Natural killer cell (primary cell): ENCODE measurements at regions not wholly inside any gene's neighbourhood (a gene's known extent, or its start where the extent isn't known, plus 50 kb on each side); places are given as distances from the start of the nearest gene placed in this dataset.

Experiments
- ATAC-seq, 3 donors: fragments of 150-1000 bp in 2 of 3; fragments of 200-7000 bp in 1 of 3; cut with Tn5 transposase; 1 replicate in 1 of 3; 2 replicates in 2 of 3; pipeline ENCODE4 v1.10.0; 2021; ENCODE audit warnings: mild to moderate bottlenecking in 2 of 3, moderate library complexity in 2 of 3
- DNase-seq, 2 donors: peaks; one replicate each; pipeline versions ENCODE4 v3.0.0 to v3.0.0-alpha.2; 2013 to 2021; ENCODE audit warnings: mixed read lengths in 1 of 2
- H3K27ac ChIP-seq: one replicate; pipeline ENCODE4 v1.5.1; 2013; ENCODE audit warnings: mild to moderate bottlenecking, low read length
- H3K27me3 ChIP-seq: one replicate; pipeline ENCODE4 v1.6.1; 2013; ENCODE audit warnings: low read length; ENCODE audit not compliant: control insufficient read depth, insufficient read depth
- H3K36me3 ChIP-seq: one replicate; pipeline ENCODE4 v1.6.1; 2013; ENCODE audit warnings: low read length; ENCODE audit not compliant: control insufficient read depth, insufficient read depth
- H3K4me1 ChIP-seq: one replicate; pipeline ENCODE4 v1.6.1; 2013; ENCODE audit warnings: low read length; ENCODE audit not compliant: control insufficient read depth, insufficient read depth
- H3K4me3 ChIP-seq: one replicate; pipeline ENCODE4 v1.5.1; 2013; ENCODE audit warnings: low read length
- H3K9me3 ChIP-seq: one replicate; pipeline ENCODE4 v1.6.1; 2013; ENCODE audit warnings: low read length; ENCODE audit not compliant: control insufficient read depth, insufficient read depth
- H3K27ac Mint-ChIP-seq, 2 donors: one replicate each; pipeline ENCODE4 v1.8.0; 2022; ENCODE audit warnings: mild to moderate bottlenecking in 2 of 2, mixed read lengths in 2 of 2, moderate library complexity in 1 of 2
- H3K27me3 Mint-ChIP-seq, 2 donors: one replicate each; pipeline ENCODE4 v1.8.0; 2022; ENCODE audit warnings: low read depth in 2 of 2, mixed read lengths in 2 of 2
- H3K36me3 Mint-ChIP-seq: one replicate; pipeline ENCODE4 v1.8.0; 2022; ENCODE audit warnings: mixed read lengths
- H3K4me1 Mint-ChIP-seq, 2 donors: one replicate each; pipeline ENCODE4 v1.8.0; 2022; ENCODE audit warnings: mixed read lengths in 2 of 2
- H3K4me3 Mint-ChIP-seq: one replicate; pipeline ENCODE4 v1.8.0; 2022; ENCODE audit warnings: mild to moderate bottlenecking, moderate library complexity, mixed read lengths
- H3K9me3 Mint-ChIP-seq, 2 donors: one replicate each; pipeline ENCODE4 v1.8.0; 2022; ENCODE audit warnings: mixed read lengths in 2 of 2
- WGBS: methylation state at CpG from one replicate; pipeline ENCODE4 v1.1.7; 2013; ENCODE audit warnings: missing lambda C conversion rate; ENCODE audit not compliant: insufficient coverage; 5-methylcytosine and 5-hydroxymethylcytosine counted together
- intact Hi-C: fragments of 100-400 bp; cut with micrococcal nuclease; formaldehyde crosslinking; loops from one replicate; pipeline ENCODE4 v1.14.2; 2022
- TF ChIP-seq, protein P1 (sequence below): fragments of 200-600 bp; IDR thresholded peaks from one replicate; pipeline ENCODE4 v1.8.0; 2022; ENCODE audit warnings: antibody characterized with exemption

DNA sequence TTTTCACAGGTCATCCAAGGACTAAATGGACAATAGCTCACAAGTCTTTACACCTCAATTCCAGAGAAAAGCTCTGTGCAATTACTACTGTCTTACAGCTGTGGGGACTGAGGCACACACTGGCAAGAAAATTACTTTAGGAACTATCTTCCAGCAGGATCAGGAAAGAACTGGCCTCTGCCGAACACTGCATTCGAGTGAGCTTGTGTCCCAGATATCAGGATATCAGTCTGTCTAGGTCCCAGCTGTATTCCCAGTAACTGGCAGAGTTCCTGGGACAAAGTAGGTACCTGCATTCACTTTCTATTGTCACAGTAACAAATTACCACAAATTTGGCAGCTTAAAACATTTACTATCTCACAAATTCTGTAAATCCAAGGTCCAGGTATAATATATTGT, 183.7 kb downstream of the IRS1 start:
- H3K9me3 Mint-ChIP-seq: peaks cover 0 to 2% of the 10 kb centered on the region in 2 donors
- no peaks in the 10 kb centered on the region for H3K4me1 Mint-ChIP-seq
- H3K36me3 ChIP-seq: no peaks in the 10 kb centered on the region
- peaks cover 0 to 9% of the 10 kb centered on the region in 2 donors for H3K27me3 Mint-ChIP-seq
- H3K27me3 ChIP-seq: no peaks in the 10 kb centered on the region
- 84% methylated on average over 2 of the region's 2 CpGs for WGBS
- no peaks in the 10 kb centered on the region for H3K4me1 ChIP-seq
- ATAC-seq: no peak
- TF ChIP-seq, protein P1, sequence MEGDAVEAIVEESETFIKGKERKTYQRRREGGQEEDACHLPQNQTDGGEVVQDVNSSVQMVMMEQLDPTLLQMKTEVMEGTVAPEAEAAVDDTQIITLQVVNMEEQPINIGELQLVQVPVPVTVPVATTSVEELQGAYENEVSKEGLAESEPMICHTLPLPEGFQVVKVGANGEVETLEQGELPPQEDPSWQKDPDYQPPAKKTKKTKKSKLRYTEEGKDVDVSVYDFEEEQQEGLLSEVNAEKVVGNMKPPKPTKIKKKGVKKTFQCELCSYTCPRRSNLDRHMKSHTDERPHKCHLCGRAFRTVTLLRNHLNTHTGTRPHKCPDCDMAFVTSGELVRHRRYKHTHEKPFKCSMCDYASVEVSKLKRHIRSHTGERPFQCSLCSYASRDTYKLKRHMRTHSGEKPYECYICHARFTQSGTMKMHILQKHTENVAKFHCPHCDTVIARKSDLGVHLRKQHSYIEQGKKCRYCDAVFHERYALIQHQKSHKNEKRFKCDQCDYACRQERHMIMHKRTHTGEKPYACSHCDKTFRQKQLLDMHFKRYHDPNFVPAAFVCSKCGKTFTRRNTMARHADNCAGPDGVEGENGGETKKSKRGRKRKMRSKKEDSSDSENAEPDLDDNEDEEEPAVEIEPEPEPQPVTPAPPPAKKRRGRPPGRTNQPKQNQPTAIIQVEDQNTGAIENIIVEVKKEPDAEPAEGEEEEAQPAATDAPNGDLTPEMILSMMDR: no peak
- no peak for DNase-seq
- no peak overlapping the region for H3K4me3 ChIP-seq
- no peaks in the 10 kb centered on the region for H3K36me3 Mint-ChIP-seq
- H3K27ac ChIP-seq: no peak overlapping the region
- no peaks in the 10 kb centered on the region for H3K9me3 ChIP-seq
- no peak overlapping the region for H3K4me3 Mint-ChIP-seq
- H3K27ac Mint-ChIP-seq: no peak overlapping the region
- intact Hi-C loops: no loop called here

DNA sequence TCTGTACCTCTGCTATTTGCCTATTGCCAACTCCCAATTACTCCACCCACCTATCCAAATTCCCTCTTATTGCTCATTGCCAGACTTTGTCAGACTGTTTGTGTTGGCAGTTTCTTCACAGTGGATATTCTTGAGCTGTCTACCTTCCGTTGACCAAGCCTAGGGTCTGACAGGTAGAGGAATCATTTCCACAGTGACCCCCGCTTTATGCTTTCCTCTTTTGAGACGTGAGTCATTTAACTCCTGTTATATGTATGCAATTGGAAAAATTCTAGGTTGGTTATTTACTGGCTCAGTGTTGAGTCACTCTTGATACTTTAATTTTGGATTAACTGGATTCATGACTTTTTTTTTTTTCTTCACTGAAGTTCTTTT, 187.7 kb downstream of the IRS1 start:
- Mint-ChIP-seq H3K9me3 (peaks cover 0 to 4% of the 10 kb centered on the region in 2 donors), H3K36me3 (no peaks in the 10 kb centered on the region), H3K4me1 (no peaks in the 10 kb centered on the region), H3K27me3 (peaks cover 0 to 9% of the 10 kb centered on the region in 2 donors), H3K27ac (no peak overlapping the region), H3K4me3 (no peak overlapping the region)
- intact Hi-C loops: no loop called here
- Histone ChIP-seq H3K27me3 (no peaks in the 10 kb centered on the region), H3K36me3 (no peaks in the 10 kb centered on the region), H3K4me1 (no peaks in the 10 kb centered on the region), H3K4me3 (no peak overlapping the region), H3K27ac (no peak overlapping the region), H3K9me3 (no peaks in the 10 kb centered on the region)
- ATAC-seq: no peak
- TF ChIP-seq, protein P1: no peak
- no peak for DNase-seq
- WGBS: 87% methylated on average over 3 of the region's 3 CpGs

DNA sequence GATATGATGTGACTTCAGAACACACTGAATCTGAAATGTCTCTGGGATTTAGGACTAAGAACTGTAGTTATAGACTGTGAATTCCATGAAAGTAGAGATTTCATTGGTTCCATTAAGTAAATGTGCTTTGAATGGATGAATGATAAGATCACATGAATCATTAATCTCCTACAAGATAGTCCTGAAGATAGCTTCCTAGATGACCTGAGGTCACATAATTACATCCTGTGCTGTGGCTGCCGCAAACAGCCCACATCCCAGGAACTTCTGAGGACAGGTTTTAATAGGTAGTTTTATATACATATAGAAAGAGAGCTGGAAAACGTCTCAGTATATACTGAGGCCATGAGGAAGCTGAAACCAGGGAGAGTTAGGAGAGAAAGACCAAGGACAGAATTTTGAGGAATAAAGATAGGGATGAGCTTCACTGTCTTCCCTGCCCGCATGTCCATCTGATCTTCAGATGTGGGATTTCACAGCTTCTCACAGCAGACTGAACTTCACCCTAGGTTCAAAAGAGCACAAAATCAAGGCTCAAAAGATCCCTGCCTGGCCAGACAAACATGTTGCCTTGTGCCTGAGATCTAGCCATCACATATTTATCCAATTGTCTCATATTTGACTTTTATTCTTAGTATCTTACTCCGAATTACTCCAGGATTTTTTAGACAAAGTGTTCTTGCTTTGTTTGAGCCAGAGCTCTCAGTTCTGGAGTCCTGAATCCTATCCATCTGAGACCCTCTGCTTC, 188.2 kb downstream of the IRS1 start:
- no peaks in the 10 kb centered on the region for H3K9me3 ChIP-seq
- H3K4me1 ChIP-seq: no peaks in the 10 kb centered on the region
- Mint-ChIP-seq H3K27ac (no peak overlapping the region), H3K4me3 (no peak overlapping the region), H3K9me3 (peaks cover 0 to 4% of the 10 kb centered on the region in 2 donors), H3K4me1 (no peaks in the 10 kb centered on the region), H3K27me3 (peaks cover 0 to 9% of the 10 kb centered on the region in 2 donors), H3K36me3 (no peaks in the 10 kb centered on the region)
- no peak overlapping the region for H3K27ac ChIP-seq
- ATAC-seq (no peak), DNase-seq (no peak)
- no peaks in the 10 kb centered on the region for H3K27me3 ChIP-seq
- WGBS: 74% methylated on average over 4 of the region's 4 CpGs
- no peak overlapping the region for H3K4me3 ChIP-seq
- intact Hi-C loops: no loop called here
- TF ChIP-seq, protein P1: no peak
- no peaks in the 10 kb centered on the region for H3K36me3 ChIP-seq

DNA sequence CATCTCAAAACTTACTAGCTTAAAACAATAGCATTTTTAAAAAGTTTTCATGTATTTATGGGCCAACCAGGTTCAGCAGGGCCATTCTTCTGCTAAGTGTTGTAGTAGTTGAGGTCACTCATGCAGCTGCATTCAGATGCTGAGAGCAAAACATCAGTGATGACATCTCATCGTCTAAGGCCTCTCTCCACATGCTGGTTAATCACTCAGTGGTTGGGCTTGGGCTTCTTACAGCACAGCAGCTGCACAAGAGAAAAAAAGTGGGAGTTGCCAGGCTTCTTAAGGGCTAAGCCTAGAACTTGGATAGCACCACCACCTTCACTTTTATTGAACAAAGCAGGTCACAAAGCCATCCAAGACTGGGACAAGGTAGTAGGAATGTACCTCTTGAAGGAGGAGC, 190.3 kb downstream of the IRS1 start:
- Mint-ChIP-seq H3K36me3 (no peaks in the 10 kb centered on the region), H3K27ac (no peak overlapping the region), H3K9me3 (peaks cover 0 to 5% of the 10 kb centered on the region in 2 donors), H3K4me3 (no peak overlapping the region), H3K27me3 (peaks cover 0 to 9% of the 10 kb centered on the region in 2 donors), H3K4me1 (no peaks in the 10 kb centered on the region)
- no peak for DNase-seq
- H3K4me1 ChIP-seq: no peaks in the 10 kb centered on the region
- no peak for ATAC-seq
- no peak overlapping the region for H3K27ac ChIP-seq
- no peak overlapping the region for H3K4me3 ChIP-seq
- no peaks in the 10 kb centered on the region for H3K27me3 ChIP-seq
- TF ChIP-seq, protein P1: no peak
- H3K36me3 ChIP-seq: no peaks in the 10 kb centered on the region
- no peaks in the 10 kb centered on the region for H3K9me3 ChIP-seq
- intact Hi-C loops: no loop called here
- WGBS: 62% methylated on average over 1 of the region's 1 CpG
